ENCODE measurements at regions not wholly inside any gene's neighbourhood (a gene's known extent, or its start where the extent isn't known, plus 50 kb on each side); places are given as distances from the start of the nearest gene placed in this dataset.
A peak's percentile ranks its signal among the peaks of the same experiment; 100 is the strongest.

- WGBS, 2 donors = 88 to 89% methylated on average over 5 of the region's 5 CpGs
- intact Hi-C loops (cut with DNase I) = no loop called here
- no peaks in the 10 kb centered on the region for H3K27me3 ChIP-seq
- peaks cover 0 to 19% (median 5%) of the 10 kb centered on the region in 4 donors for H3K4me1 ChIP-seq
- no peaks in the 10 kb centered on the region for H3K9me3 ChIP-seq
- no peak for DNase-seq
- TF ChIP-seq CTCF (IDR thresholded peaks at IDR 0.05) = no peak
- peak in 3 of 4 donors; percentile 16 to 56 (median 44) for TF ChIP-seq POLR2AphosphoS5 (IDR thresholded peaks at IDR 0.05)
- H3K4me3 ChIP-seq = no peak overlapping the region
- H3K36me3 ChIP-seq = no peaks in the 10 kb centered on the region
- H3K27ac ChIP-seq = peak overlapping the region in 2 of 4 donors; percentile 15 to 34
These were observed 453.9 kb downstream of the NFIB start for GRCh38 chr9:13860019-13860418.

- Histone ChIP-seq H3K27me3 (no peaks in the 10 kb centered on the region), H3K9me3 (no peaks in the 10 kb centered on the region), H3K27ac (no peak overlapping the region), H3K4me1 (peaks cover 0 to 4% (median under 1%) of the 10 kb centered on the region in 4 donors), H3K36me3 (no peaks in the 10 kb centered on the region), H3K4me3 (no peak overlapping the region)
- TF ChIP-seq EP300 (IDR thresholded peaks at IDR 0.05) = no peak
- no peak for TF ChIP-seq POLR2A (IDR thresholded peaks at IDR 0.05)
- no peak for TF ChIP-seq POLR2AphosphoS5 (IDR thresholded peaks at IDR 0.05)
- TF ChIP-seq CTCF (IDR thresholded peaks at IDR 0.05) = no peak
- no peak for DNase-seq
- intact Hi-C loops (cut with DNase I) = no loop called here
These were observed 456.4 kb downstream of the NFIB start for GRCh38 chr9:13857521-13857920.

GRCh38 chr9:13847270-13847669, 466.7 kb downstream of the NFIB start:
- DNase-seq = no peak
- WGBS, 2 donors = 82 to 88% methylated on average over 2 of the region's 2 CpGs
- TF ChIP-seq CTCF (IDR thresholded peaks at IDR 0.05) = no peak
- no peak for TF ChIP-seq POLR2AphosphoS5 (IDR thresholded peaks at IDR 0.05)
- TF ChIP-seq EP300 (IDR thresholded peaks at IDR 0.05) = no peak
- no peak for TF ChIP-seq POLR2A (IDR thresholded peaks at IDR 0.05)
- no peak overlapping the region for H3K27ac ChIP-seq
- no peaks in the 10 kb centered on the region for H3K4me1 ChIP-seq
- no peaks in the 10 kb centered on the region for H3K36me3 ChIP-seq
- peaks cover 0 to 4% (median 0%) of the 10 kb centered on the region in 4 donors for H3K9me3 ChIP-seq
- no peaks in the 10 kb centered on the region for H3K27me3 ChIP-seq
- no peak overlapping the region for H3K4me3 ChIP-seq
- intact Hi-C loops (cut with DNase I) = no loop called here

GRCh38 chr9:13845460-13845859, 468.5 kb downstream of the NFIB start:
- peaks cover 0 to 4% (median 0%) of the 10 kb centered on the region in 4 donors for H3K9me3 ChIP-seq
- no peaks in the 10 kb centered on the region for H3K36me3 ChIP-seq
- H3K4me3 ChIP-seq = no peak overlapping the region
- H3K27me3 ChIP-seq = no peaks in the 10 kb centered on the region
- no peak for TF ChIP-seq POLR2A (IDR thresholded peaks at IDR 0.05)
- no peak for TF ChIP-seq CTCF (IDR thresholded peaks at IDR 0.05)
- no peak for TF ChIP-seq EP300 (IDR thresholded peaks at IDR 0.05)
- no peak for TF ChIP-seq POLR2AphosphoS5 (IDR thresholded peaks at IDR 0.05)
- intact Hi-C loops (cut with DNase I) = no loop called here
- no peaks in the 10 kb centered on the region for H3K4me1 ChIP-seq
- no peak for DNase-seq
- no peak overlapping the region for H3K27ac ChIP-seq
- 79 to 88% methylated on average over 2 of the region's 2 CpGs for WGBS, 2 donors

GRCh38 chr9:13841746-13842462, 472.0 kb downstream of the NFIB start:
- intact Hi-C loops (cut with DNase I) = no loop called here
- DNase-seq = no peak
- no peak overlapping the region for H3K4me3 ChIP-seq
- TF ChIP-seq POLR2AphosphoS5 (IDR thresholded peaks at IDR 0.05) (no peak), CTCF (IDR thresholded peaks at IDR 0.05) (no peak)
- H3K27me3 ChIP-seq = no peaks in the 10 kb centered on the region
- WGBS, 2 donors = 61 to 66% methylated on average over 7 of the region's 7 CpGs
- no peaks in the 10 kb centered on the region for H3K36me3 ChIP-seq
- H3K27ac ChIP-seq = no peak overlapping the region
- peaks cover 0 to 4% (median 0%) of the 10 kb centered on the region in 4 donors for H3K9me3 ChIP-seq
- no peaks in the 10 kb centered on the region for H3K4me1 ChIP-seq

Data from sigmoid colon (tissue), 6 donors.